GM21423 (cell line): ENCODE measurements at regions not wholly inside any gene's neighbourhood (a gene's known extent, or its start where the extent isn't known, plus 50 kb on each side); places are given as distances from the start of the nearest gene placed in this dataset.
"Not testable (repeated sequence)": the region's sequence is repeated elsewhere in the genome, so short reads cannot be mapped to it uniquely, and the experiment has no call there.

Source experiments
- ATAC-seq: cut with Tn5 transposase; IDR thresholded peaks from one replicate; pipeline ENCODE4 v1.9.1; 2021; ENCODE audit warnings: mild to moderate bottlenecking, moderate library complexity; ENCODE audit not compliant: unreplicated experiment

- ATAC-seq: no peak
Observed at GRCh38 chr21:24636696-24637095, 970.6 kb downstream of the MRPL39 start.

DNA sequence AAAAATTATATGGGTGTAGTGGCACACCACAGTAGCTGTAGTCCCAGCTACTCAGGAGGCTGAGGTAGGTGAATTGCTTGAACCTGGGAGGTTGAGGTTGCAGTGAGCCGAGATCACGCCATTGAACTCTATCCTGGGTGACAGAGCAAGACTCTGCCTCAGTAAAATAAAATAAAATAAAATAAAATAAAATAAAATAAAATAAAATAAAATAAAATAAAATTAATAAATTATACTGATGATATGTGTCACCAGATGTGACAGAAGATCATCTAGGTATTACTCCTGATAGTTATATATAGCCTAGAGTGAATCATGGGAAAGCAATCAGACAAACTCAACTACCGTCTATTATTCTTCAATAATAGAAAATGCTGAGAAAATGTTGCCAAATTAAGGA is 972.5 kb downstream of the MRPL39 start:
- no peak for ATAC-seq

DNA sequence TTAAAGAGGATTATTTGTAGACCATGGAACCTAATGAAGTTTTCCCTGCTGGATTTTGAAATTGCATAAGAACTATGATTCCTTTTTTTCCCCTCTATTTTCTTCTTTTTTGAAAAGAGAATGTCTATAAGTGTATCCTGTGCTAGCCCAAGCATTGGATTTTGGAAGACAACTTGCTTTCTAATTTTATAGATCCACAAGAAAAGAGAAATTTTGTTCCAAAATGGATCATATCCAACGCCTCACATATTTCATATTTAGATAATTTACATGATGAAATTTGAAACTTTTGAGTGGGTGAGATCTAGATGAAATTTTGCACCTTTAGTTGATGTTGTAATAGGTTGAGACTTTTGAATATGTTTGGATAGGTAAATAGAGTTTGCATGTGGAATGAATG is 978.7 kb downstream of the MRPL39 start:
- no peak for ATAC-seq

DNA sequence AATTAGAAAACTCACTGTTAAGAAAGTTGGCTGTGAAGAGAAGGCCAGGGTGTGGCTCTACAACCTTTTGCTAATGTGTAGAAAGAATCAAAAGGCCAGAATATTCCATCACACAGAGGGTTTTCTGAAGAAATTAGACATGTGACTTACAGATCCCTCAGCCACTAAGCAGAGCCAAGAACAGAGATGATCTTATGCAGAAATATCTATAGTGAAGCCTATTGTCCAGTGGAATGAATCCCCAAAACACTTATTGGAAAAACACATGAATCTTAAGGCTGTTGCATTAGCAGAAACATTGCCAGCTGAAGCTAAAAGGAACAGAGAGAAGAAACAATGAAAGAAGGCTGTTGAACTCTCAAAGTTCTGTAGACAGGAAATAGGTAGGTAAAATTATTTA is 979.2 kb downstream of the MRPL39 start:
- no peak for ATAC-seq

DNA sequence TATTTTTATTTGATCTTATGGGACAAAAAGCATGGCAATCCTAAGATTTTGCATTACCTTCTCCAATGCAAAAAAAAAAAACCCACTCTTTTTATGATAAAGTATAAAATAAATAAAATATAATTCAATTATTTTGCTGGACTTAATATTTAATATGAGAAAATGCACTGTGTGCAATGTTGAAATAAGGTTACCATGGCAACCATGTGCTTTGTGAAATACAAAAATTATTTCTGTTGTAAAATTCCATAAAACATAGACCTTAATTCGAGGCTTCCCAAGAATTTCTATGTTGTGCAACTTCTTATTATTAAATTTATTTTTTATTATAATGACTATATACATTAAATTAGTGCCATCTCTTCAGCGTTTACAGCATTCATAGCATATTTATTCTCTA is 989.5 kb downstream of the MRPL39 start:
- no peak for ATAC-seq

DNA sequence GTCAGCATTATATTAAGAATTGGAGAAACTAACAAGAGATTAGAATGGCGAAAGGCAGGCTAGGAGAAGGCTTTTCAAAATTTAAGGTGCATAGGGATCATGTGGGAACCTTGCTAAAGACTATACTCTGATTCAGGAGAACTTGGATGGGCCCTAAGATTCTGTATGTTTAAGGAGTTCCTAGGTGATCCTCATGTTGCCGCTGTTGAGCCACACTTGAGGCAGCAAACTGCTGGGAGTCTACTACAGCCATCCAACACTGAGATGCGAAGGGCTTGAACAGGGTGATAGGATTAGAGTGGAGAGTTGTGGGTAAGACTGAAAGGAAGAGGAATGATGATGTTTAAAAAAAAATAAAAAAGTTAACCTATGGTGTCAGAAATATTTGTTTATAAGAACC is 1013.2 kb downstream of the MRPL39 start:
- no peak for ATAC-seq

DNA sequence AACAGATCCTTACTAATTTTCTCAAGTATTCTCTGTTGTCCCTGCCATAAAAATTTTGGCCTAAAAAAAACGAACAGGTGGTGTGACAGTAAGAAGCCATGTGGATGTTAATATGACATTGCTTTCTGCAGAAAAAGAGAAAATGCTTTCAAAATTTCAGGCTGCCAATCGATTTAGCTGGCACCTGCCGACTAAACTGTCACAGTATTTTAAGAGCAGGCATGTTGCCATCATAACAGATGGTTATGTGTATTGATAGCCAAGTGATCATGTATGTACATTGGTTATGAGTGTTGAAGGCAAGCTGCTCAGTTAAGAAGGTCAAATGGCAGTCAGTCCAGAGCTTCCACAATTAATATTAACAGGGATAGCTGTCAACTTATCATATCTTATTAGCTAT is 1017.0 kb downstream of the MRPL39 start:
- ATAC-seq: no peak

DNA sequence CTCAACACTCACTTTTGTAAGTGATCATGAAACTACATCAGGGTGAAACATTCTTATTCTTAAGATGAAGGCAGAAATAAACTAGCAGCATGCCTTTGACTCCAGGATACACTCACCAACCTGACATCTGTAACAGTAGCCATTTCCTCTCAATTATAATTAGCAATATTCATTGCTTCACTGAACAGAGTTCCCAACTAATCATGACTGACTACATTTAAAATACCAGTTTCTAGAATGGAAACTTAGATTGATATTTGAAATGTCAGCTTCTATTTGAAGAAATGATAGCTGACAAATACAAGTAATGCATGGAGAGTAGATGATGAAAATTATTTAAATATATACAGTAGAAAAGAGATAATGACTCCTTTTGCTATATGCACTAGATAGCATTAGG is 1023.8 kb downstream of the MRPL39 start:
- ATAC-seq: no peak

- no peak for ATAC-seq
Observed at GRCh38 chr21:24577301-24577700, 1030.0 kb downstream of the MRPL39 start.

DNA sequence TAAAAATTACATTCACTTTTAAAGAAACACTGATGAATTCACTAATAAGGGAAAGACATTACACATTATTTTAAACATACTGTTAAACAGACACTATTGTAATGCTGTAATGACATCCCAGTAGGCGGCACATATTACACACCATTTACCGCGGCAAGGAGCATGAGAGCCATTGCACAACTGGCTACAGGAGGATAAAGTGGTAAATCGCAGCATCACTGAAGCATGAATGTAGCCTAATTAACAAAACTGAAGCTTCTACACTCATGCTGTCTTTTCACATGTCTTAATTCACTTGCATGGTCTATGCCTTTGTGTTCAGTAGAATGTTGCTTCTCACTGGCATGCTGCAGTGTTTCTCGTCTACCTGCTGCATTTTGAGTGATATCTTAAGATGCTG is 1046.0 kb downstream of the MRPL39 start:
- ATAC-seq: no peak

GRCh38 chr21:24552491-24552890 is 1054.8 kb downstream of the MRPL39 start:
- no peak for ATAC-seq

GRCh38 chr21:24545807-24546361 is 1061.4 kb downstream of the MRPL39 start:
- no peak for ATAC-seq

- ATAC-seq: no peak
Observed at GRCh38 chr21:24514081-24514733, 1093.1 kb downstream of the MRPL39 start.

DNA sequence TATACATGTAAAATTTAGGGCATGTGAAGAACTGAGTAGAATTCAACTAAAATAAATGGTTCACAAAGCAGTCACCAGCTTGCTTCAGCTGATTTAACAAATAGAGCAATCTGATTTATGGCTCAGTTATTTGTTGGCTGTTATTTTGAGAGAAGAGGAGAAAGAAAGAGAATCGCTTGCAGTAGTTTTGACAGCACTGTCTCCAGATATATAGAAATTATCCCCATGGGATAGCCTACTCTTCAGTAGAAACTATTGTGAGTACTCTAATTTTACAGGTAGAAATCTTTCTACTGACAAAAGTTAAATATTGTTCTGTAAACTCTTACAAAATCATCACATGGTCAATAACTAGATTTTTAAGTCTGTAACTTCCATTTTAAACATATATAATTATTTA is 1098.2 kb downstream of the MRPL39 start:
- ATAC-seq: no peak

- ATAC-seq: no peak
Observed at GRCh38 chr21:24486973-24487372, 1120.3 kb downstream of the MRPL39 start.

GRCh38 chr21:24483361-24483760 is 1123.9 kb downstream of the MRPL39 start:
- not testable (repeated sequence) for ATAC-seq

- ATAC-seq: no peak
Observed at GRCh38 chr21:24470852-24471251, 1136.4 kb downstream of the MRPL39 start.

DNA sequence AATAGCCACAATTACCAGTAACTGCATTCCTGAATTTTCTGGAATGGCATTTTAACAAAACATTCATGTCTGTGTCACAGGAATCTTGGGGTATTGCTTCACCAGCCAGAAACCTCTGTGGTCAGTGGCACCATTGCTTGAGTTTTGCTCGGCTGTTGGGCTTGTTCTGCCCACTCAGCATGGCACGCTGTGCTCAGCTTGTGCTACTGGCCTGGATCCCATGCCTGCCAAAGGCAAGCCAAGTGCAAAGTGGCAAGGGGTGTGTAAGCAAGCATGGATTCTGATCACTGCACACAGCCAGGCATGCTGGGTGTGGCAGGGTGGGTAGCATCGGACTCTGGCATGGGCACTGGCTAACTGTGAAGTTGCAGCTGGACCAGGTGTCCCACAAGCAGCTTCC is 1150.9 kb downstream of the MRPL39 start:
- ATAC-seq: no peak

- ATAC-seq: no peak
Observed at GRCh38 chr21:24450119-24450518, 1157.2 kb downstream of the MRPL39 start.

DNA sequence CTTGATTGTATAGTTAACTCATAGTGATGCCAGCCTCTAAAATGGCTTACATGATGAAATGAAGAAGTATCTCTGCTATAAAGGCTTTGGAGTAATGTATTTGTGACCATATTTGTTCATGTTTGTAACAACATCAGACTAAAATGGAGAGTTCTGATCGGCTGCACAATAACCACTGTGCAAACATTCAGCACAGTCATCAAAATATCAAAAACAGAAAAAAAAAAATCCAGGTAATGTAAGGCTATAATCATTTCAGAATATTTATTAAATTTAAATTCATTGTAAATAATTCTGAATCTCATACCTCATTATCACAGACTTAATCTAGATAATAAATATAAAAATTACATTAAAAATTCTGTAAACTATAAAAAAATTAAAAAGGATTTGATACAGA is 1161.8 kb downstream of the MRPL39 start:
- ATAC-seq: no peak

DNA sequence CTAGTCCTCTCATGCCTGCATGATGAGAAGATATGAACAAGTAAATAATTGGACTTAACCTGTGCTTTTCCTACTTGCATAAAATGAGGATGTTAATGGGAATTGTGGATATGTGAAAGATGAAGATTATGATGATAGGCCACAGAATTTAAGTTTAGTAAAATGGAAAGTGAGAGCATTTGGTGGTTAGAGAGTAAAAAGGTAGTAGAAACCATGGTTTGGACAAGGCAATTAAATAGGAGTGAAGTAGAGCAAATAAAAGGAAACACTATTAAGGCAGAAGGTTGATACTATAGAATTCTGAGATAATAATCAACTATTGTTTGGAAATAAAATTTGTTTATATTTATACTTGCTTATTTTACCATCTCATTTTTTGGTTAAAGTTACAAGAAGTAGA is 1162.5 kb downstream of the MRPL39 start:
- no peak for ATAC-seq

DNA sequence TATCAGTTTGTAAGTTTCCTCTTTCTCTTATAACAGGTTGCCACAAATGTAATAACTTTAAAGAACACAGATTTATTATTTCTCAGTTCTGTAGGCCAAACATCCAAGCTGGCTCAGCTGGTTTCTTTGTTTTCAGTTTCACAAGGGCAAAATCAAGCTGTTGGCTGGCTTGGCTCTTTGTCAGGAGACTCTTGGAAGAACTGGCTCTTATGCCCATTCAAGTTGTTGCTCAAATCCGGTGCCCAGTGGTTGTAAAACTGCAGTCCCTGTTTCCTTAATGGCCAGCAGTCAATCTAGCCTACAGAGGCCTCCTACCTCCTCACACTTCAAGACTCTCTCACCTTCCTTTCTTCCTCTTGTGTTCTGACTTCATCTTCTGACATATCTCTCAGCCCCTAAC is 1171.0 kb downstream of the MRPL39 start:
- ATAC-seq: no peak

GRCh38 chr21:24428591-24429199 is 1178.6 kb downstream of the MRPL39 start:
- ATAC-seq: peak; percentile 86
